Neural crest cell (in vitro differentiated cells): ENCODE measurements at regions not wholly inside any gene's neighbourhood (a gene's known extent, or its start where the extent isn't known, plus 50 kb on each side); places are given as distances from the start of the nearest gene placed in this dataset.
A peak's percentile ranks its signal among the peaks of the same experiment; 100 is the strongest.

Source experiments
- DNase-seq: peaks from one replicate; pipeline ENCODE4 v3.0.0; 2021; ENCODE audit warnings: low read depth, mixed read lengths, low spot score
- H3K27ac Mint-ChIP-seq: one replicate; pipeline ENCODE4 v1.8.0; 2021; ENCODE audit warnings: mild to moderate bottlenecking, mixed read lengths; ENCODE audit not compliant: unreplicated experiment
- H3K27me3 Mint-ChIP-seq: 2 replicates; pipeline ENCODE4 v1.8.0; 2021; ENCODE audit warnings: low read depth, mild to moderate bottlenecking, mixed read lengths
- H3K36me3 Mint-ChIP-seq: 2 replicates; pipeline ENCODE4 v1.8.0; 2021; ENCODE audit warnings: low read depth, mild to moderate bottlenecking, mixed read lengths
- H3K4me1 Mint-ChIP-seq: 2 replicates; pipeline ENCODE4 v1.8.0; 2021; ENCODE audit warnings: mixed read lengths
- H3K4me3 Mint-ChIP-seq: one replicate; pipeline ENCODE4 v1.8.0; 2021; ENCODE audit warnings: mild to moderate bottlenecking, mixed read lengths
- H3K9me3 Mint-ChIP-seq: 2 replicates; pipeline ENCODE4 v1.8.0; 2021; ENCODE audit warnings: mixed read lengths
- TF ChIP-seq, protein P1 (sequence below): fragments of 200-600 bp; sonication (generic); conservative IDR thresholded peaks from 2 replicates; pipeline ENCODE4 v1.5.0; 2021; ENCODE audit warnings: antibody characterized with exemption, mild to moderate bottlenecking

DNA sequence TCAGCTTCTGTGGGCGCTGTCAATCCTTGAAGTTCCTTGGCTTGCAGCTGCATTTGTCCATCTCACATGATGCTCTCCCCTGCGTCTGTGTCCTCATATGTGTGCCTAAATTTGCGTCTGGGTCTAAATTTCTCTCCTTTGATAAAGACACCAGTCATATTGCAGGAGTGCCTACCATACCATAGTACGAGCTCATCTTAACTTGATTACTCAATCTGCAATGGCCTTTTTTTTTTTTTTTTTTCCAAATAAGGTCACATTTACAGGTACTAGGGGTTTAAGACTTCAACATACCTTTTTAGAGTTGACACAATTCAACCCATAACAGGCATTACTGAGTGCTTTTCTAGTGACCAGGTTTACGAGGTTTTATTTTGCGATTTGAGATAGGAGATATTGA is 233.3 kb upstream of the TBX3 start:
- Mint-ChIP-seq H3K4me1 (peaks cover 34% of the 10 kb centered on the region), H3K9me3 (no peaks in the 10 kb centered on the region), H3K27ac (no peak overlapping the region), H3K4me3 (no peak overlapping the region), H3K36me3 (no peaks in the 10 kb centered on the region), H3K27me3 (no peaks in the 10 kb centered on the region)
- no peak for DNase-seq
- TF ChIP-seq, protein P1, sequence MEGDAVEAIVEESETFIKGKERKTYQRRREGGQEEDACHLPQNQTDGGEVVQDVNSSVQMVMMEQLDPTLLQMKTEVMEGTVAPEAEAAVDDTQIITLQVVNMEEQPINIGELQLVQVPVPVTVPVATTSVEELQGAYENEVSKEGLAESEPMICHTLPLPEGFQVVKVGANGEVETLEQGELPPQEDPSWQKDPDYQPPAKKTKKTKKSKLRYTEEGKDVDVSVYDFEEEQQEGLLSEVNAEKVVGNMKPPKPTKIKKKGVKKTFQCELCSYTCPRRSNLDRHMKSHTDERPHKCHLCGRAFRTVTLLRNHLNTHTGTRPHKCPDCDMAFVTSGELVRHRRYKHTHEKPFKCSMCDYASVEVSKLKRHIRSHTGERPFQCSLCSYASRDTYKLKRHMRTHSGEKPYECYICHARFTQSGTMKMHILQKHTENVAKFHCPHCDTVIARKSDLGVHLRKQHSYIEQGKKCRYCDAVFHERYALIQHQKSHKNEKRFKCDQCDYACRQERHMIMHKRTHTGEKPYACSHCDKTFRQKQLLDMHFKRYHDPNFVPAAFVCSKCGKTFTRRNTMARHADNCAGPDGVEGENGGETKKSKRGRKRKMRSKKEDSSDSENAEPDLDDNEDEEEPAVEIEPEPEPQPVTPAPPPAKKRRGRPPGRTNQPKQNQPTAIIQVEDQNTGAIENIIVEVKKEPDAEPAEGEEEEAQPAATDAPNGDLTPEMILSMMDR: no peak

DNA sequence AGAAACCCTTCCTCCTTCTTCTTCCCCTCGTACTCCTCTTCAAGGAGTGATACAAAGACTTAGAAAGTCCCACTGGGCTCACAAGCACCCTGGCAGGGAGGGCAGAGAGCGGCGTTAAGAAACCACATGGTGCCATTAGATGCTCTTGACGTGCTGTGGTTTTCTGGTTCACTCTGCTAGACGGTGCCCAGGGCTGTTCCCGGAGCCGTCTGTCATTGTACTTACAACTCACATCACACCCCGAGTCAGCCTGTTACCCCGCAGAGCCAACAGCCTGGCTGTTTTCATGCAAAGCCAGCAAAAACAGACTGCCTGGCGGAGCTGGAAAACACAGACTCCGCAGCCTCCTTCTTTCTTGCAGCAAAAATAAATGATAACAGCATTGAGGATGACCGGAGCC is 232.6 kb upstream of the TBX3 start:
- Mint-ChIP-seq H3K36me3 (no peaks in the 10 kb centered on the region), H3K4me3 (no peak overlapping the region), H3K4me1 (peaks cover 34% of the 10 kb centered on the region), H3K27me3 (no peaks in the 10 kb centered on the region), H3K27ac (no peak overlapping the region), H3K9me3 (no peaks in the 10 kb centered on the region)
- TF ChIP-seq, protein P1: no peak
- no peak for DNase-seq

DNA sequence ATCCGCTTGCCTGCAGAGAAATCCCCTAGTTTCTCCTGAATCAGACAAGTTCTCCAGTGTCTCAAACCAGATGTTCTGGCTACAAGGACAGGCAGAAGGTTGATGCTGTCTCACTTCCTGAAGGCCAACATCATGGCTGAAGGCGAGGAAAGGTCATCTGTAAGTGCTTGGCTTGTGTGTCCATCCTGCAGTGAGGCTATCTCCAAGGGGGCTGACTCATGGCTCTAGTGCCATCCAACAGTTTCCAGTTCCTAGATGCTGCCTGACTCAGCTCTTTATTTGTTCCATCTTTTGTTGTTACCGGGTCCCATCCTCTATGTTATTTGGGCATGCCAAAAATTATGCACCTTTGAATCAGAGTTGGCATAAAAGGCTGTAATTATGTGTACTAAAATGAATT is 232.1 kb upstream of the TBX3 start:
- TF ChIP-seq, protein P1: no peak
- Mint-ChIP-seq H3K4me1 (peaks cover 34% of the 10 kb centered on the region), H3K4me3 (no peak overlapping the region), H3K27ac (no peak overlapping the region), H3K9me3 (no peaks in the 10 kb centered on the region), H3K27me3 (no peaks in the 10 kb centered on the region), H3K36me3 (no peaks in the 10 kb centered on the region)
- no peak for DNase-seq

DNA sequence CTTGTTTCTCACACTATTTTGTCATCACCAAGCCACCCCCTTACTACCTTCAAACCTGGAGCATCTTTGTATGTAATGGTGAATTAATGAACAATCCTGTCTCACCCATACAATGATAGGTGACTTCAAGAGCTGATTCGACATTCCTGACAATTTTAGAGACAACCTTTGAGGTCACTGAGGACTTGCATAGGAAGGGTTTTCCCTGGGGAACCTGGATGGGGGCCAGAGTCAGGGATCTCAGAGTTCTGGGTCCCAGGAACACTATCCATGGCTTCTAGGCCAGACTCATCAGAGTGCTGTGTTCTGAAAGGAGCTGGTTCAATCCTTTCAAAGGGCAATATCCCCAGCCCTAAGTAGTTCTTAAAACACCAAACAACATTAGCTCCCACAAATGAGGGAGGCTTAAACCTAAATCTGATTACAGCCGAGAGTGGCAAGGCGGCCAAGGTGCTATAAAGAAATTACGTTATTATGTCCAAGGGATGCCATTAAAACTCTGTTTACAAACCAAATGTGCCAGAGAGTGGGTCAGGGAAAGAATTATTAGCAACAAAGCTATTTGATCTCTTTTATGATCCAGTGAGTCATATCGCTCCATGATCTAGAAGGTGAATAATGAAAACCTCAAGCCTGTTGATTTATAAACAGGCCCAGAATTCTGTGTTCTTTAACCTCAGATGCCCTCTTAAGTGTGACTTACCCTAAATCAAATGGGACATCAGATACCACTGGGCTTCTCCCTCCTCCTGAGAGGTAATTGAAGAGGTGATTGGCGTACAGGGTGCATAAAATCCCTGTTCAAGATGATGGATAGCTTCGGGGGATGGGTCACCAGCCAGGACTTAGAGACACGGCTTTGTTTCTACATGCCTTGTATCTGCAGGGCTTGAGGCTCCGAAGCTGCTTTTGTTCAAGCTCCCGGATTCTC is 230.2 kb upstream of the TBX3 start:
- H3K36me3 Mint-ChIP-seq: no peaks in the 10 kb centered on the region
- H3K4me3 Mint-ChIP-seq: no peak overlapping the region
- TF ChIP-seq, protein P1: no peak
- H3K27me3 Mint-ChIP-seq: no peaks in the 10 kb centered on the region
- no peaks in the 10 kb centered on the region for H3K9me3 Mint-ChIP-seq
- H3K4me1 Mint-ChIP-seq: peaks cover 26% of the 10 kb centered on the region
- DNase-seq: no peak
- H3K27ac Mint-ChIP-seq: peak overlapping the region; percentile 16

DNA sequence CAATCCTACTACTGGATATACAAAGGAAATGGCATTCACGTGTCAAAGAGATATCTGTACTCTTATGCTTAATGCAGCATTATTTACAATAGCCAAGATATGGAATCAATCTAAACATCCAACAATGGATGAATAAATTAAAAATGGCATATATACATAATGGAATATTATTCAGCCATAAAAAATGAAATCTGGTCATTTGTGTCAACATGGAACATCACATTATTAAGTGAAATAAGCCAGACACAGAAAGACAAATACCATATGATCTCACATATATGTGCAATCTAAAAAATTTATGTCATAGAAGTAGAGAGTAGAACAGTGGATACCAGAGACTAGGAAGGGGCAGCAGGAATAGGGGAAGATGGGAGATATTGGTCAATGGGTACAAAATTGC is 228.8 kb upstream of the TBX3 start:
- DNase-seq: no peak
- no peak overlapping the region for H3K4me3 Mint-ChIP-seq
- no peaks in the 10 kb centered on the region for H3K27me3 Mint-ChIP-seq
- no peaks in the 10 kb centered on the region for H3K36me3 Mint-ChIP-seq
- TF ChIP-seq, protein P1: no peak
- H3K9me3 Mint-ChIP-seq: no peaks in the 10 kb centered on the region
- no peak overlapping the region for H3K27ac Mint-ChIP-seq
- H3K4me1 Mint-ChIP-seq: peaks cover 21% of the 10 kb centered on the region
